Right lobe of liver (tissue), 4 donors: ENCODE measurements at regions not wholly inside any gene's neighbourhood (a gene's known extent, or its start where the extent isn't known, plus 50 kb on each side); places are given as distances from the start of the nearest gene placed in this dataset.

Experiments used
- CTCF ChIP-seq, 4 donors: fragments of 200-600 bp in 3 of 4; fragments of 450-650 bp in 1 of 4; IDR thresholded peaks; one replicate each; pipeline versions ENCODE4 v1.5.1 to v1.8.0; 2016 to 2022; ENCODE audit warnings: antibody characterized with exemption in 4 of 4, mild to moderate bottlenecking in 2 of 4
- POLR2A ChIP-seq: fragments of 450-650 bp; IDR thresholded peaks from one replicate; pipeline ENCODE4 v1.6.1; 2017; ENCODE audit warnings: antibody characterized with exemption, mild to moderate bottlenecking
- donor health status: DM: no; HTN: no; CAD: no.
- donor health status: DM: no; HTN: no; CAD: no.
- donor health status: DM: no; HTN: yes; CAD: no.

GRCh38 chr9:106655966-106656365, 207.0 kb upstream of the ZNF462 start:
- TF ChIP-seq CTCF (IDR thresholded peaks at IDR 0.05) = no peak
- TF ChIP-seq POLR2A = no peak
